ENCODE measurements at regions not wholly inside any gene's neighbourhood (a gene's known extent, or its start where the extent isn't known, plus 50 kb on each side); places are given as distances from the start of the nearest gene placed in this dataset.

DNA sequence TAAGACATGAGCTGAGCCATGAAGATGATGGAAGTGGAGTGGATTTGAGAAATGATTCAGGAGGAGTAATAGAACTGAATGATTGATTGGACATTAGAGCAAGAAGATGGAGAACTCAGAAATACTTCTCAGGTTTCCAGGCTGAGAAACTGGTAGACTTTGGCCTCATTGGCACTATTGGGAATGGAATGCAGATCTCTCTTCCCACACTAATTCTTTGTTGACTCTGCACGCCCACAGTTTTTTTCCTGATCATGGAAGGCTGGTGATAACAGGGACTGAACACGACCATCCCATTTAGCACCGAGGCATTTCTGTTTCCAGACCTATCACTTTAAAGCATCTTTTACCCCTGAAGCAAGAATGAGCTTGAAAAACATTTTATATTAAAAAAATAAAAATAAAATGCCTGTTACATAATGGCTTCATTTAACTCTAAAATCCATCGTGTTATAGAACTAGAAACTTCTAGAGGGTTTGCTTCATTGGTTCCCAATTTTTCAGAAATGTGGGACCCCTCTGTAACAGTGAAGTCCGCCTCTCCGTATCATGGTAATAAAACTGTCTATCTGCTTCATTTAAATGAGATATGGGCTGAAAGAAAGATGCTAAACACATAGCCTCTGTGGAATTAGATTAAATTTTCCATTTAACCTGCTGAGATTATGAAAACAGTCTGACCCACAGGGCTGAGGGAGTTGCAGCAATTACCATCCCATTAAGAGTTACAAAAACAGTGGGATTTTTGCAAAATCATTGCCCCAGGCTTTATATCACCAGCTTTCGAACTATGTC is 562.0 kb upstream of the CFAP20DC start:
- TF ChIP-seq, protein P1, sequence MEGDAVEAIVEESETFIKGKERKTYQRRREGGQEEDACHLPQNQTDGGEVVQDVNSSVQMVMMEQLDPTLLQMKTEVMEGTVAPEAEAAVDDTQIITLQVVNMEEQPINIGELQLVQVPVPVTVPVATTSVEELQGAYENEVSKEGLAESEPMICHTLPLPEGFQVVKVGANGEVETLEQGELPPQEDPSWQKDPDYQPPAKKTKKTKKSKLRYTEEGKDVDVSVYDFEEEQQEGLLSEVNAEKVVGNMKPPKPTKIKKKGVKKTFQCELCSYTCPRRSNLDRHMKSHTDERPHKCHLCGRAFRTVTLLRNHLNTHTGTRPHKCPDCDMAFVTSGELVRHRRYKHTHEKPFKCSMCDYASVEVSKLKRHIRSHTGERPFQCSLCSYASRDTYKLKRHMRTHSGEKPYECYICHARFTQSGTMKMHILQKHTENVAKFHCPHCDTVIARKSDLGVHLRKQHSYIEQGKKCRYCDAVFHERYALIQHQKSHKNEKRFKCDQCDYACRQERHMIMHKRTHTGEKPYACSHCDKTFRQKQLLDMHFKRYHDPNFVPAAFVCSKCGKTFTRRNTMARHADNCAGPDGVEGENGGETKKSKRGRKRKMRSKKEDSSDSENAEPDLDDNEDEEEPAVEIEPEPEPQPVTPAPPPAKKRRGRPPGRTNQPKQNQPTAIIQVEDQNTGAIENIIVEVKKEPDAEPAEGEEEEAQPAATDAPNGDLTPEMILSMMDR (IDR thresholded peaks at IDR 0.05; ENCODE audit: low read length), result no peak
- no peak for TF ChIP-seq EZH2 (optimal IDR thresholded peaks at IDR 0.05; ENCODE audit: low read depth, low read length)

Measured in MM.1S (cell line).